GM21447 (cell line): ENCODE measurements at regions not wholly inside any gene's neighbourhood (a gene's known extent, or its start where the extent isn't known, plus 50 kb on each side); places are given as distances from the start of the nearest gene placed in this dataset.

ENCODE experiments used
- ATAC-seq: cut with Tn5 transposase; IDR thresholded peaks from one replicate; pipeline ENCODE4 v1.9.1; 2021; ENCODE audit not compliant: unreplicated experiment

- no peak for ATAC-seq
Measured at GRCh38 chr12:63321373-63321772, 170.4 kb upstream of the AVPR1A start.

DNA sequence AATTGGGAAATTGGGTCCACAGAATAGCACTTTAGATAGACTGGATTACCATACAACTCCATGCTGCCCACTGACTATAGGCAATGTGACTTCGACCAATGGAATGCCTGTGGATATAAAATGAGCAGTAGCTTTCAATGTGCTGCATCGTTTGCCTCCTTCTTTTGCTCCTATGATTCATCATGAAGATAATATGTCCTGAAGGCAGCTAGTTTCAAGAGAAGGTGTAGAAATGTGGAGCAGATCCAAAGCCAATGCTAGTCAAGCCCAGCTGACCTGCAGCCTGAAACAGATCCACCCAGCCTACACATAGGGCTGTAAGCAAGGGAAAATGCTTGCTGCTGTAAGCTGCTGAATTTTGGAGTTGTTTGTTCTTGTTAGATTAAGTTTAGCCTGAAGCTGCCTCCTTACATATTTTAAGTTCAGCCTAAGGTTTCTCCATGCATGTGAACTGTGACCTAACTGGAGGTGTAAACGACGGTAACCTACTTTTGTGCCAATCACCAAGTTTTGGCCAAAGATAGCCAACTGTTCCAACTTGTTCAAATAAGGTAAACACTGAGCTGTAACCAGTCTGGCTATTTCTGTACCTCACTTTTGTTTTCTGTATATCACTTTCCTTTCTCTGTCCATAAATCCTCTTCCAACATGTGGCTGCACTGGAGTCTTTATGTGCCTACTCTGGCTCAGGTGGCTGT is 169.1 kb upstream of the AVPR1A start:
- no peak for ATAC-seq

DNA sequence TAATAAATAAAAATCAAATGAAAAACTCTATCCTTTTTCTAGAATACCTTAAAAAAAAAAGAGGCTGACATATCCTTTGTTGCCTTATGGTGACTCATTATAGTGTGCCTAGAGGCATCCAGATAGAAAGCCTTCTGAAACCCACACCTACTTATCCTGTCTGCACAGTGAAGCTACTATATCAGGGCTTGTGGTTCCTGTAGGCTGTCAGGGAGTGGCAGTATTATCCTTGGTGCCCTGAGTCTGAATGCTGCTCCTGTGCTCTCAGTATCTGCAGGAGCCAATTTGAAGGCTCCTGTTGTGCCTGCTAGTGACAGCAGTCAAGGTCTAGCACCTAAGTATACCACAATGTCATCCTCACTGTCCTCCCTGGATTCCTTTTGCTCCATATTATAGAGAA is 168.4 kb upstream of the AVPR1A start:
- peak; percentile 83 for ATAC-seq

DNA sequence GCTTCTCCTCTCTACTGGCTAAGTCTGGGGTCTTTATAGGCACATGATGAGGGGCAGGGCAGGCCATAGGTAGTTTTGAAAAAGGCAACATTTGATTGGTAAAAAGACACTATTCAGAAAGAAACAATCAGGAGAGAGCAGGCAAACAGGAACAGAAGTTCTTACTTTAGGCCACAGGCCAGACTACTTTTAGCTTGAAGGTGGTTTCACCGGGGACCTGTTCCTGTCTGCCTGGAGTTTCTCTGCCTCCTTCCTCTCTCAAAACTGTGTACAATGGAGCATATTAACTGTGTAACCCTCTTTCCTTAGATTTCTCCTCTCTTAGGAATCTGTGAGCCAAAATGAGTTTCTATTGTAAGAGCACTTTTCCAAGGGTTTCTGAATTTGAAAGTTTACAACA is 167.9 kb upstream of the AVPR1A start:
- no peak for ATAC-seq

DNA sequence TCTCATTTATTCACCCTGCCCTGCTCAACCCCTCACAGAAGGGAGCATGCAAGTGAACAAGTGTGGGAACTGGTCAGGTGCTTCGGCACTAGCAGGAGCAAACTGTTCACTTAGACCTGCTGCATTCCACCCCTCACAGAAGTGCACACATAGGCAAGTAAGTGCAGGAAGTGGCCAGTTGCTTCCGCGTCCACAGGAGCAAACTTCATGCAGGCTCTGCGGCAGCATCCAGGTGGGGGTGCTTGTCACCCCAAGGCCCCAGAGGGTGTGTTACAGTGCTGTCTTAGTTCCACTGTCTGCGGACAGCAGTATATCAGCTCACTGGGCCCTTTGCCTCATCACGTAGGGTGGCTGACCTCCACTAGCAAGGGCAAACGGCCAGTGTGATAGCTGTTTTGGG is 167.3 kb upstream of the AVPR1A start:
- no peak for ATAC-seq

DNA sequence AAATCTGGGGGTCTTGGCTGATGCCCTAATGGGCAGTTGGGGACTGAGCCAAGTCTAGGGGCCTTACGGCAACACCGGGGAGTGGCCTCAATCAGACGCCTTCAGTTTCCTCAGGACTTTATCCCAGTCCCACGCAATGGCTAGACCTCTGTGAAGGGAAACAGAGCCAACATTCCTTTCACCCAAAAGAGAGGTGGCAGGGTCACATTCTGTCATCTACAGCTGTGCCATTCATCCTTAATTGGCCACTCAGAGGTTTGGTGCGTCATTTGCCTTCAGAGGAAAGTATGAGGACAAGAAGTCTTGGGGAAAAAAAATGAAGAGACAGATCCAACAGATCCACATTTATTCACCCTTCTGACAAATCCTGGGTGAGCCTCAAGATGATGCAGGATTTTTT is 166.9 kb upstream of the AVPR1A start:
- no peak for ATAC-seq

GRCh38 chr12:63317286-63317846 is 166.4 kb upstream of the AVPR1A start:
- no peak for ATAC-seq

DNA sequence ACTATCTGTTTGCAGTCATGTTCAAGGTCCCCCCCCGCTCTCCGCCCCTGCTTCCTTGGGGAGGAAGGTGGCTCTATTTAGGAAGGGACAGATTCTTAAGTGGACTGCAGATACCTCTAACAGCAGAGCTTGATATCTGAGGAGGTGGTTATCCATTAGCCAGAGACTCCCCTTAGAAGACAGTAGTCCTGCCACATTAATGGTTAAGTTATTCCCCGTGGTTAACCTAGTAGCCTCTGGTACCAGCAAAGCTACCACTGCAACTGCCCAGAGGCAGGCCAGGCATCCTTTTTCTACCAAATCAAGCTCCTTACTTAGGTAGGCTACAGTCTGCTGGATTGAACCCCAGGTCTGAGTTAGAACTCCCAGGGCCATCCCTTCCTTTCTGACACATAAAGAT is 162.1 kb upstream of the AVPR1A start:
- no peak for ATAC-seq

DNA sequence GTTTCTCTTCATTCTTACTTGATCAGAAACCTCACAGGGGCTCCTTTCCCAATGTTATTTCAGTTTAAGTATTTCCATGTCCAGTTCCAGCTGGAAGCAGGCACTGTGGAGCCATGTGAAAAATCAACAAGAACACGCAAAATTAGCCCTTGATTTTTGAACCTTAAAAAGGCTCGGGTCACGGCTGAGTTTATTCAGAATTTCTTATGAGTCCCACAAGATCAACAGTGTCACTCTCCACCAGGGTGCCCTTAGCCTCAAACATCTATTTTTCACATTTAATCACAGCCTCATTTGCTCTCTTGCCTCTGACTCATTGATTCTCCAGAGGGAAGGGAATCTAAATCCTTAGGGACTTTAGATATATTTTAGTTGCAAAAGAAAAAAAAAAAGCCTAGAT is 157.7 kb upstream of the AVPR1A start:
- no peak for ATAC-seq

- no peak for ATAC-seq
Measured at GRCh38 chr12:63307849-63308248, 156.8 kb upstream of the AVPR1A start.

DNA sequence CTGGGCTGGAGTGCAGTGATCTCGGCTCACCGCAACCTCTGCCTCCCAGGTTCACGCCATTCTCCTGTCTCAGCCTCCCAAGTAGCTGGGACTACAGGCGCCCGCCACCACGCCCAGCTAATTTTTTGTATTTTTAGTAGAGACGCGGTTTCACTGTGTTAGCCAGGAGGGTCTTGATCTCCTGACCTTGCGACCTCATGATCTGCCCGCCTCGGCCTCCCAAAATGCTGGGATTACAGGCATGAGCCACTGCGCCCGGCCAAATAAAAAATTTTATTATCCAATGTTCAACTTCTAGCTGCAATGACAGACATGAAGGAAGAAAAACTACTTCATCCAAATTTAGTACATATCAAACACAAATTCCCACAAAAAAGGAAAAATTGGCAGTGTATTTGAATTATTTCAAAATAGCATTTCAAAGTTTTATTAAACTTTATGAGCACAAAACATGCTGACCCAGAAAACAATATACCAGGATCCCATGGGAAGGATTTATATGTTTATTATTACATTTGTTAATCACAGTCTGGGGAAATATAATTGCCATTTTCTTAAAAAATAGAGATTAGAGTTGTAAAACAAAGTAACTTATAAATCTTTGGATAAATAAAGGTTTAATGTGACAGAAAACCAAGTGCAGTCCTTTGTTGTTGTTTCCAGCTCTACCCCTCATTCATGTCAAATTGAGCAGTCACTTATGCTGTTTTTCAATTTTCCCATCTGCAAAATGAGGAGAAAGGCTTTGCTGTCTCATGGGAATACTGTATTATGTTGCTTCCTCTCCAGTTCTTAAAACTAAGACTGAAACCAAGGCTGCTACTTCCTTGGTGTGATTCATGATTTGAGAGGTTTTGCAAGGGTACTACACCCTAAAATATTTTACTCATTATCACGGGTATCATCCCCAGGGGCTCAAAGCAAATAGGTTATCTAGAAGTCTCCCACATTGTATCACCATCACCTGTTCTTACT is 155.2 kb upstream of the AVPR1A start:
- ATAC-seq: peak; percentile 37

- peak; percentile 30 for ATAC-seq
Measured at GRCh38 chr12:63304887-63305316, 153.9 kb upstream of the AVPR1A start.

- ATAC-seq: peak; percentile 31
Measured at GRCh38 chr12:63302941-63303536, 152.0 kb upstream of the AVPR1A start.

GRCh38 chr12:63302269-63302940 is 151.4 kb upstream of the AVPR1A start:
- ATAC-seq: peak; percentile 83

DNA sequence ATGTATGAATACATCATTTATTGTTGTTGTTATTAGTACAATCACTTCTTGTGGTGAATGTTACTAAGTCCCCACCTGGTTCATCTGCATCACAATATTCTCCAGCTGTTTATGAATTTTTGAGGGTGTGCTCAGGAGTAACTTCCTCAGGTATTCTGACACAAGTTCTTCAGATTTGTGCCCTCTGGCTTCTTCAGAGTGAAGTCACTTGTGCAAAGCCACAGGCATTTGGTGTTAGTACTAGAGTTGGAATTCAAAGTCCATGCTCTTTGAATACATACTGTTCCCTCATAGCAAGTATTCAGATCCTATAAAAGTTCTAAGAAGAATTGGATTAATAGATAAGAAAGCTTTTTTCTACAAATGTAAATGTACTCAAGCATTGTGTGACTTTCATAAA is 150.3 kb upstream of the AVPR1A start:
- ATAC-seq: no peak

DNA sequence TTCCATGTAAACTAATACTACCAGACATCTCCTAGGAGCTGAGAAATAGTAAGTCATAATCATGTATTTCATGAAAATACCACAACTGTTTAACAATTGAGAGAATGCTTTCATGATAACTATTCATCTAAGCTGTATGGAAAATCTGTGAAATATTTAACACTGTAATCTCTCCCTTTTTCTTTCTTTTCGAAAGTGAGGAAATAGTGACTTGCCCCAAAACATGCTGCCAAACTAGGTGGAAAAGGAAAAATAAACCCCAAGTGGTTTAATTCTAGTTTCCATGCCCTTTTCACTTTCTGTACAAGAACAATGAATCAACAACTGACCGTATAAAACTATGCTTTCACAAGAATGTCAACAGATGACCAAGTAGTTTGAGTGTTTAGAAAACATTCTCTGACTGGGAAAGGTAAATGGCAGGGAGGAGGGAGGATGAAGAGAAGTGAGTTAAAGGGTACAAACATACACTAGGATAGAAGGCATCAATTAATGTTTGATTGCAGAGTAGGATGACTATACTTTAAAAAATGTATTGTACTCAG is 147.5 kb upstream of the AVPR1A start:
- ATAC-seq: no peak

DNA sequence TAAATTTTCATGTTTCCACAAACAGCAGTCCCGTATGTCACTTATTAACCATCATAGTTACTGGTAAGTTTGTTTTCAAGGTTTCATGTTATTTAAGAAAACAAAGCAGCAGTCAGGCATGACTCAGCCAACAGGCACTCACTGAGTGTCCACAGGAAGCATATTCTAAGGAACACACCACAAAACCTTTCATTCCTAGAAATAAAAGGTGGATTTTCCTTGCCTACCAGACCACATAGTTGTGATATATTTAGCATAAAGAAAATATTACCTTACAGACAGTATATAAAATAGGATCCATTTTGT is 143.3 kb upstream of the AVPR1A start:
- ATAC-seq: peak; percentile 94

GRCh38 chr12:63292471-63293221 is 141.6 kb upstream of the AVPR1A start:
- no peak for ATAC-seq

DNA sequence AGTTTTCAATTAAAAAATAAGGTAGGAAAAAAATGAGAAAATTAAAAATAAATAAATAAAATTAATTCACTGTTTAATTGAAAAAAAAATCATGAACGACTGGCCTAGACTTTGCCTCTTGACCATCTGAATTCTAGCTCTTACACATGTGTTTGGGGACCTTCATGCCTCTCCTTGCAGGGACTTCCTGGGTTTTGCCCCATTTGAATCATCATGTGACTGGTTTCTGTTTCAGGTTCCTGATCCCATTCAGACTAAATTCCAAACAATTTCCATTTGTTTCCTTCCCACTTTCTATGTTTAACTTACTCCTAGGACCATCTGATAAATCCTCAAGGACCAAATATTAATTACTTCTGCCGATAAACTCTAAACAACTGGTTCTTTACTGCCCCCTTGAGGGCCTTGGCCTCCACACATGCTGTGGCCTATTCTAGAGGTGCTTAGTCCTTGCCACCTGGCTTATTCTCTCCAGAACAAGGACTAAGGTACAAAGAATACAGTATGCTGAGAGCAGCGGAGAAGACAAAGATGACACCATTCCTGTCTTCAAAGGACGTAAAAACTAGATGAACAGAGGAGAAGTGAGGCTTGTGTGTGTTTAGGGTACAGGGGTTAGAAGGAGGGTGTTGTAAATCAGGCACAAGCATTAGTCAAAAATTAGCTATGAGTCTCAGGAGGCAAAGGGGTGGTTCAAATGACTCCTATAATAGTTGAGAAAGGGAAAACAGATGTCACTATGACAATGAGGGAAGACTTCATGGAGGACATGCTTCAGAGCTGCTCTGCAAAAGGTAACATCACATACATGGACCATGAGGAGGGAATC is 125.8 kb upstream of the AVPR1A start:
- no peak for ATAC-seq
